ENCODE measurements at regions not wholly inside any gene's neighbourhood (a gene's known extent, or its start where the extent isn't known, plus 50 kb on each side); places are given as distances from the start of the nearest gene placed in this dataset.

GRCh38 chr1:204818998-204819397 lies 51.7 kb upstream of the NFASC start:
- in situ Hi-C loops (cut with MboI; ENCODE audit: low sequenced_read_pairs): no loop called here

GRCh38 chr1:204819495-204819894 lies 51.2 kb upstream of the NFASC start:
- in situ Hi-C loops (cut with MboI; ENCODE audit: low sequenced_read_pairs): no loop called here

Measured in HL-60/S4 treated with phorbol 12-myristate 13-acetate at 8.2 ng/mL for 4 days and 3 days (cell line).